CD14-positive monocyte (primary cell): ENCODE measurements at regions not wholly inside any gene's neighbourhood (a gene's known extent, or its start where the extent isn't known, plus 50 kb on each side); places are given as distances from the start of the nearest gene placed in this dataset.

Source experiments
- DNase-seq, 3 donors: peaks; one replicate each; pipeline ENCODE4 v3.0.0-alpha.2; 2011 to 2022
- H2AFZ ChIP-seq: 2 replicates; pipeline ENCODE4 v1.6.0; 2012; ENCODE audit warnings: mild to moderate bottlenecking, low read depth, low read length, inconsistent platforms; ENCODE audit not compliant: insufficient read depth, poor library complexity, severe bottlenecking
- H3K27ac ChIP-seq, 2 donors: 1 replicate in 1 of 2; 2 replicates in 1 of 2; pipeline ENCODE4 v1.5.1; 2012 to 2013; ENCODE audit warnings: low read length in 2 of 2, control low read depth in 1 of 2, inconsistent platforms in 1 of 2, low read depth in 1 of 2, mild to moderate bottlenecking in 1 of 2
- H3K27me3 ChIP-seq, 2 donors: one replicate each; pipeline versions ENCODE4 v1.6.0 to v1.6.1; 2011 to 2013; ENCODE audit warnings: low read length in 2 of 2; ENCODE audit not compliant: control insufficient read depth in 2 of 2, insufficient read depth in 2 of 2
- H3K36me3 ChIP-seq, 2 donors: replicated peaks in 1 of 2; 1 replicate in 1 of 2; 2 replicates in 1 of 2; pipeline versions ENCODE4 v1.5.1 to v1.6.1; 2012 to 2013; ENCODE audit warnings: low read length in 2 of 2, control low read depth in 1 of 2, inconsistent platforms in 1 of 2, mild to moderate bottlenecking in 1 of 2; ENCODE audit not compliant: insufficient read depth in 2 of 2, control insufficient read depth in 1 of 2
- H3K4me1 ChIP-seq, 2 donors: 1 replicate in 1 of 2; 2 replicates in 1 of 2; pipeline versions ENCODE4 v1.5.1 to v1.6.1; 2012 to 2013; ENCODE audit warnings: low read length in 2 of 2, control low read depth in 1 of 2, inconsistent platforms in 1 of 2, mild to moderate bottlenecking in 1 of 2, moderate library complexity in 1 of 2; ENCODE audit not compliant: insufficient read depth in 2 of 2, control insufficient read depth in 1 of 2
- H3K4me2 ChIP-seq: replicated peaks from 2 replicates; pipeline ENCODE3; 2012; ENCODE audit warnings: low read length, moderate library complexity, mild to moderate bottlenecking; ENCODE audit not compliant: poor library complexity, severe bottlenecking; ENCODE audit errors: extremely low read depth
- H3K4me3 ChIP-seq, 3 experiments: fragments of 200-600 bp in 1 of 3; sonication (generic) in 1 of 3; replicated peaks in 1 of 3; 1 replicate in 2 of 3; 2 replicates in 1 of 3; pipeline ENCODE4 v1.5.1; 2011 to 2013; ENCODE audit warnings: low read length in 3 of 3, mild to moderate bottlenecking in 3 of 3, control low read depth in 2 of 3, low read depth in 2 of 3, inconsistent platforms in 1 of 3, moderate library complexity in 1 of 3
- H3K79me2 ChIP-seq: 2 replicates; pipeline ENCODE4 v1.6.0; 2012; ENCODE audit warnings: mild to moderate bottlenecking, control low read depth, inconsistent platforms, low read length, moderate library complexity; ENCODE audit not compliant: insufficient read depth
- H3K9ac ChIP-seq: 2 replicates; pipeline ENCODE4 v1.6.0; 2017; ENCODE audit warnings: low read length, mild to moderate bottlenecking; ENCODE audit not compliant: insufficient read depth, poor library complexity, severe bottlenecking
- H3K9me3 ChIP-seq, 2 donors: replicated peaks in 1 of 2; 1 replicate in 1 of 2; 2 replicates in 1 of 2; pipeline versions ENCODE4 v1.5.1 to v1.6.1; 2012 to 2013; ENCODE audit warnings: low read length in 2 of 2, control low read depth in 1 of 2; ENCODE audit not compliant: control insufficient read depth in 1 of 2, insufficient read depth in 1 of 2
- H4K20me1 ChIP-seq: 2 replicates; pipeline ENCODE4 v1.6.0; 2012; ENCODE audit warnings: mild to moderate bottlenecking, low read length, control low read depth, moderate library complexity; ENCODE audit not compliant: insufficient read depth
- H3K27ac Mint-ChIP-seq, 7 donors: one replicate each; pipeline ENCODE4 v1.8.0; 2020; ENCODE audit warnings: mild to moderate bottlenecking in 7 of 7, mixed read lengths in 7 of 7, moderate library complexity in 6 of 7, inconsistent platforms in 2 of 7
- H3K27me3 Mint-ChIP-seq, 3 donors: one replicate each; pipeline ENCODE4 v1.8.0; 2021 to 2022; ENCODE audit warnings: low read depth in 3 of 3, mild to moderate bottlenecking in 3 of 3, mixed read lengths in 3 of 3, moderate library complexity in 3 of 3, inconsistent platforms in 1 of 3
- H3K36me3 Mint-ChIP-seq, 2 donors: one replicate each; pipeline ENCODE4 v1.8.0; 2020; ENCODE audit warnings: mixed read lengths in 2 of 2, inconsistent platforms in 1 of 2, mild to moderate bottlenecking in 1 of 2
- H3K4me1 Mint-ChIP-seq: one replicate; pipeline ENCODE4 v1.8.0; 2020; ENCODE audit warnings: mild to moderate bottlenecking, mixed read lengths
- H3K4me3 Mint-ChIP-seq, 2 donors: one replicate each; pipeline ENCODE4 v1.8.0; 2020; ENCODE audit warnings: mild to moderate bottlenecking in 2 of 2, mixed read lengths in 2 of 2, moderate library complexity in 1 of 2
- H3K9me3 Mint-ChIP-seq, 7 donors: one replicate each; pipeline ENCODE4 v1.8.0; 2020 to 2022; ENCODE audit warnings: mixed read lengths in 7 of 7, mild to moderate bottlenecking in 6 of 7, moderate library complexity in 6 of 7, inconsistent platforms in 2 of 7
- WGBS: methylation state at CpG from one replicate; pipeline ENCODE4 v1.1.5; 2013; ENCODE audit warnings: missing lambda C conversion rate; ENCODE audit not compliant: insufficient coverage; 5-methylcytosine and 5-hydroxymethylcytosine counted together
- intact Hi-C, 2 donors: fragments of 100-400 bp; cut with micrococcal nuclease; formaldehyde crosslinking; loops; one replicate each; pipeline versions ENCODE4 v1.15.0 to v1.15.1; 2023
- TF ChIP-seq, protein P1 (sequence below): fragments of 200-600 bp; IDR thresholded peaks from one replicate; pipeline ENCODE4 v1.8.0; 2022; ENCODE audit warnings: antibody characterized with exemption, mild to moderate bottlenecking

DNA sequence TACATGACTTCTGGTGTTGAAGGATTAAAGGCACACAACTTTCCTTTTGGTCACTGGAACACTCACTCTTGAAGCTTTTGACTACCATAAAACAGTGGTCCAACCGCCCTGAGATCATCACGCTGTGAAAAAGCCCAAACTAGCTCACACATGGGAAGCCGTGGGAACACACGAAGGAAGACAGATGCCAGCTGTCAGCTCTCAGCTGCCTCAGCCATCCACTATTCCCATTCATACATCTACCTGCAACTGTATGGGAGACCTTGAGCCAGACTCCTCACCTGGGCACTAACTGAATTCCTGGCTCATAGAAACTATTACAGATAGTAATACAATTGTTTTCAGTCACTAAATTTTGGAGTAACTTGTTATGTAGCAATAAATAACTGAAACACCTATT is 246.1 kb downstream of the MSX2 start:
- H3K4me1 ChIP-seq: no peaks in the 10 kb centered on the region
- H3K4me3 ChIP-seq: no peak overlapping the region
- no peak overlapping the region for H2AFZ ChIP-seq
- Mint-ChIP-seq H3K4me3 (no peak overlapping the region), H3K27ac (no peak overlapping the region), H3K36me3 (no peaks in the 10 kb centered on the region), H3K4me1 (no peaks in the 10 kb centered on the region), H3K9me3 (peaks cover 4 to 15% (median 10%) of the 10 kb centered on the region in 7 donors), H3K27me3 (no peaks in the 10 kb centered on the region)
- no peaks in the 10 kb centered on the region for H3K36me3 ChIP-seq
- peaks cover 0 to 11% of the 10 kb centered on the region in 2 donors for H3K9me3 ChIP-seq
- H4K20me1 ChIP-seq: no peaks in the 10 kb centered on the region
- no peaks in the 10 kb centered on the region for H3K79me2 ChIP-seq
- H3K27ac ChIP-seq: no peak overlapping the region
- TF ChIP-seq, protein P1, sequence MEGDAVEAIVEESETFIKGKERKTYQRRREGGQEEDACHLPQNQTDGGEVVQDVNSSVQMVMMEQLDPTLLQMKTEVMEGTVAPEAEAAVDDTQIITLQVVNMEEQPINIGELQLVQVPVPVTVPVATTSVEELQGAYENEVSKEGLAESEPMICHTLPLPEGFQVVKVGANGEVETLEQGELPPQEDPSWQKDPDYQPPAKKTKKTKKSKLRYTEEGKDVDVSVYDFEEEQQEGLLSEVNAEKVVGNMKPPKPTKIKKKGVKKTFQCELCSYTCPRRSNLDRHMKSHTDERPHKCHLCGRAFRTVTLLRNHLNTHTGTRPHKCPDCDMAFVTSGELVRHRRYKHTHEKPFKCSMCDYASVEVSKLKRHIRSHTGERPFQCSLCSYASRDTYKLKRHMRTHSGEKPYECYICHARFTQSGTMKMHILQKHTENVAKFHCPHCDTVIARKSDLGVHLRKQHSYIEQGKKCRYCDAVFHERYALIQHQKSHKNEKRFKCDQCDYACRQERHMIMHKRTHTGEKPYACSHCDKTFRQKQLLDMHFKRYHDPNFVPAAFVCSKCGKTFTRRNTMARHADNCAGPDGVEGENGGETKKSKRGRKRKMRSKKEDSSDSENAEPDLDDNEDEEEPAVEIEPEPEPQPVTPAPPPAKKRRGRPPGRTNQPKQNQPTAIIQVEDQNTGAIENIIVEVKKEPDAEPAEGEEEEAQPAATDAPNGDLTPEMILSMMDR: no peak
- WGBS: 100% methylated on average over 2 of the region's 4 CpGs
- no peak for DNase-seq
- no peak overlapping the region for H3K9ac ChIP-seq
- H3K27me3 ChIP-seq: no peaks in the 10 kb centered on the region
- H3K4me2 ChIP-seq: no peak overlapping the region
- intact Hi-C loops: no loop called here

DNA sequence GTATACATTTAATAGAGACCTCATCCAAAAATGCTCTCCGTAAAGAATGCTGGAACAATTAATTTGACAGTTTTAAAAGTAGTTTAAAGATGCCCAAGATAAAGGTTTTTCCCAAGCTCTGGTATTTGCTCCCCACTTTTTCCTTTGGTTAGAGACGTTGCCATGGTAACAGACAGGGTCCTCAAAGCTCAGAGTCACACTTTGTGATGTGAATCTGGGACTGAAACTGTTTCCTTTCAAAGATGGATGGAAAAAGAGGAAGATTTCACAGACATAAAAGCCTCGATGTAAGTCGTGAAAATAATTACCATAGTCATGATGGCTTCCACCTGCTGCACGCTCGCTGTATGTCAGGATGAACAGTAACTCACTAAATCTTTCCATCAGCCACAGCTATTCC is 229.5 kb downstream of the MSX2 start:
- H3K9me3 ChIP-seq: no peaks in the 10 kb centered on the region
- H3K4me3 ChIP-seq: no peak overlapping the region
- no peak overlapping the region for H3K9ac ChIP-seq
- no peaks in the 10 kb centered on the region for H3K36me3 ChIP-seq
- no peak overlapping the region for H3K27ac Mint-ChIP-seq
- no peaks in the 10 kb centered on the region for H3K27me3 ChIP-seq
- TF ChIP-seq, protein P1: no peak
- intact Hi-C loops: loop anchor here in 1 of 2 donors (5.0 kb wide), 1 partner anchor 488 kb away; the partner anchor contains the start of gene DRD1
- no peaks in the 10 kb centered on the region for H3K79me2 ChIP-seq
- no peaks in the 10 kb centered on the region for H3K9me3 Mint-ChIP-seq
- no peak for DNase-seq
- H3K4me3 Mint-ChIP-seq: no peak overlapping the region
- no peaks in the 10 kb centered on the region for H3K36me3 Mint-ChIP-seq
- no peaks in the 10 kb centered on the region for H4K20me1 ChIP-seq
- no peak overlapping the region for H2AFZ ChIP-seq
- peaks cover 0 to 2% (median 0%) of the 10 kb centered on the region in 3 donors for H3K27me3 Mint-ChIP-seq
- H3K4me1 ChIP-seq: no peaks in the 10 kb centered on the region
- no CpG with 5 or more reads among the region's 6 CpGs for WGBS
- H3K4me2 ChIP-seq: no peak overlapping the region
- no peak overlapping the region for H3K27ac ChIP-seq
- H3K4me1 Mint-ChIP-seq: no peaks in the 10 kb centered on the region
